Ishikawa (cell line): ENCODE measurements at regions not wholly inside any gene's neighbourhood (a gene's known extent, or its start where the extent isn't known, plus 50 kb on each side); places are given as distances from the start of the nearest gene placed in this dataset.

Experiments used
- CEBPB ChIP-seq: IDR thresholded peaks from 2 replicates; pipeline ENCODE4 v1.6.1; 2012
- CREB1 ChIP-seq: IDR thresholded peaks from 2 replicates; pipeline ENCODE4 v1.6.1; 2012; ENCODE audit warnings: low read depth
- EGR1 ChIP-seq: IDR thresholded peaks from 2 replicates; pipeline ENCODE4 v1.6.1; 2012
- EP300 ChIP-seq: IDR thresholded peaks from 2 replicates; pipeline ENCODE4 v1.6.1; 2012; ENCODE audit warnings: borderline replicate concordance
- FOXM1 ChIP-seq: IDR thresholded peaks from 2 replicates; pipeline ENCODE4 v1.6.1; 2012; ENCODE audit warnings: low read depth, borderline replicate concordance
- NFIC ChIP-seq: IDR thresholded peaks from 2 replicates; pipeline ENCODE4 v1.6.1; 2012
- RAD21 ChIP-seq: IDR thresholded peaks from 2 replicates; pipeline ENCODE4 v1.6.1; 2012; ENCODE audit warnings: low read depth
- TAF1 ChIP-seq: IDR thresholded peaks from 2 replicates; pipeline ENCODE4 v1.6.1; 2012; ENCODE audit warnings: low read depth, mild to moderate bottlenecking
- TCF12 ChIP-seq: IDR thresholded peaks from 2 replicates; pipeline ENCODE4 v1.6.1; 2012; ENCODE audit warnings: low read depth
- TEAD4 ChIP-seq: IDR thresholded peaks from 2 replicates; pipeline ENCODE4 v1.6.1; 2012
- YY1 ChIP-seq: IDR thresholded peaks from 2 replicates; pipeline ENCODE4 v1.6.1; 2012; ENCODE audit warnings: low read depth
- ZBTB7A ChIP-seq: IDR thresholded peaks from 2 replicates; pipeline ENCODE4 v1.6.1; 2012; ENCODE audit warnings: low read depth
- TF ChIP-seq, protein P1 (sequence below): IDR thresholded peaks from 2 replicates; pipeline ENCODE4 v1.6.1; 2012
- TF ChIP-seq, protein P2 (sequence below): IDR thresholded peaks from 2 replicates; pipeline ENCODE4 v1.6.1; 2012
- TF ChIP-seq, protein P3 (sequence below): IDR thresholded peaks from 2 replicates; pipeline ENCODE4 v1.6.1; 2012; ENCODE audit warnings: low read depth, mild to moderate bottlenecking

DNA sequence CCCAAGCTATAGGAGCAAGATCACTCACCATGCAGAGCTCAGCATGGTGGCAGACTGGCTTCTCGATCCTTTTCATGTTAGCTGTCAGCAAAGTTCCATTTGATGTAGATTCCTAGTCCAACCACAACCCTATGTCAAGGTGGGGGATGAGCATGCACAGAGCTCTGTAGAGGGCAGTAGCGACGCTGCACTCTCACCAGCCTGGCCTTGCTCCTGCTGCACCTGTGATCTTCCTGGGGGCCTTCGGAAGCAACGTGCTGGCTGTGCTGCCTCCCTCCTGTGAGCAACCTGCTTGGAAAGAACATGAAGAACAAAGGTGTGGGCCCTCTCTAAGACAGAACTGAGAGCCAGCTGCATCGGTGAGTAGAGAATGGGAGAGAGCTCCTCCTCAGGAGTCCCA, 479.4 kb upstream of the MYT1L start:
- TF ChIP-seq TAF1 (no peak), EGR1 (no peak), ZBTB7A (no peak), CEBPB (no peak)
- TF ChIP-seq, protein P1, sequence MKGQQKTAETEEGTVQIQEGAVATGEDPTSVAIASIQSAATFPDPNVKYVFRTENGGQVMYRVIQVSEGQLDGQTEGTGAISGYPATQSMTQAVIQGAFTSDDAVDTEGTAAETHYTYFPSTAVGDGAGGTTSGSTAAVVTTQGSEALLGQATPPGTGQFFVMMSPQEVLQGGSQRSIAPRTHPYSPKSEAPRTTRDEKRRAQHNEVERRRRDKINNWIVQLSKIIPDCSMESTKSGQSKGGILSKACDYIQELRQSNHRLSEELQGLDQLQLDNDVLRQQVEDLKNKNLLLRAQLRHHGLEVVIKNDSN = no peak
- TF ChIP-seq, protein P2, sequence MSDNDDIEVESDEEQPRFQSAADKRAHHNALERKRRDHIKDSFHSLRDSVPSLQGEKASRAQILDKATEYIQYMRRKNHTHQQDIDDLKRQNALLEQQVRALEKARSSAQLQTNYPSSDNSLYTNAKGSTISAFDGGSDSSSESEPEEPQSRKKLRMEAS = no peak

DNA sequence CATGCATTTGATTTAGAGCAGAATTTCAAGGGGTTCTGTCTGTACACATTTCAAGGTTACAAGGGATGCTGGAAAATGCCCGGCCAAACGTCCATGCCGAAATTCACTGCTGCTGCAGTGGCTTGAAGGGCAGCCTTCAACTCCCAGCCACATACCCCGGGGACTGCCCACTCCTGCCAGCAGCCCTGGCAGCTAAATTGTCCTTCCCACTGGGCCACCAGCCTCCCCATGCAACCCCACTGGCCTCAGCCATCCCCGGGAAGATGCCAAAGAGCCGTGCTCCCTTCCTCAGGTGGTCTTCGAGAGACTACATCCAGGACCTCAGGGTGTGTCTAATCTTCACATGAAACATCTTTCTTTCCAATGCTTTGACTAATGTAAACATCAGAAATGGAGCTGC, 478.7 kb upstream of the MYT1L start:
- TF ChIP-seq NFIC = no peak
- TF ChIP-seq, protein P2 = no peak
- TF ChIP-seq RAD21 = no peak
- no peak for TF ChIP-seq CEBPB
- TF ChIP-seq ZBTB7A = no peak
- no peak for TF ChIP-seq CREB1
- no peak for TF ChIP-seq TEAD4
- no peak for TF ChIP-seq TCF12
- TF ChIP-seq FOXM1 = no peak
- TF ChIP-seq EGR1 = no peak
- TF ChIP-seq, protein P1 = no peak
- TF ChIP-seq EP300 = no peak
- TF ChIP-seq, protein P3, sequence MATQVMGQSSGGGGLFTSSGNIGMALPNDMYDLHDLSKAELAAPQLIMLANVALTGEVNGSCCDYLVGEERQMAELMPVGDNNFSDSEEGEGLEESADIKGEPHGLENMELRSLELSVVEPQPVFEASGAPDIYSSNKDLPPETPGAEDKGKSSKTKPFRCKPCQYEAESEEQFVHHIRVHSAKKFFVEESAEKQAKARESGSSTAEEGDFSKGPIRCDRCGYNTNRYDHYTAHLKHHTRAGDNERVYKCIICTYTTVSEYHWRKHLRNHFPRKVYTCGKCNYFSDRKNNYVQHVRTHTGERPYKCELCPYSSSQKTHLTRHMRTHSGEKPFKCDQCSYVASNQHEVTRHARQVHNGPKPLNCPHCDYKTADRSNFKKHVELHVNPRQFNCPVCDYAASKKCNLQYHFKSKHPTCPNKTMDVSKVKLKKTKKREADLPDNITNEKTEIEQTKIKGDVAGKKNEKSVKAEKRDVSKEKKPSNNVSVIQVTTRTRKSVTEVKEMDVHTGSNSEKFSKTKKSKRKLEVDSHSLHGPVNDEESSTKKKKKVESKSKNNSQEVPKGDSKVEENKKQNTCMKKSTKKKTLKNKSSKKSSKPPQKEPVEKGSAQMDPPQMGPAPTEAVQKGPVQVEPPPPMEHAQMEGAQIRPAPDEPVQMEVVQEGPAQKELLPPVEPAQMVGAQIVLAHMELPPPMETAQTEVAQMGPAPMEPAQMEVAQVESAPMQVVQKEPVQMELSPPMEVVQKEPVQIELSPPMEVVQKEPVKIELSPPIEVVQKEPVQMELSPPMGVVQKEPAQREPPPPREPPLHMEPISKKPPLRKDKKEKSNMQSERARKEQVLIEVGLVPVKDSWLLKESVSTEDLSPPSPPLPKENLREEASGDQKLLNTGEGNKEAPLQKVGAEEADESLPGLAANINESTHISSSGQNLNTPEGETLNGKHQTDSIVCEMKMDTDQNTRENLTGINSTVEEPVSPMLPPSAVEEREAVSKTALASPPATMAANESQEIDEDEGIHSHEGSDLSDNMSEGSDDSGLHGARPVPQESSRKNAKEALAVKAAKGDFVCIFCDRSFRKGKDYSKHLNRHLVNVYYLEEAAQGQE = no peak
- no peak for TF ChIP-seq TAF1

DNA sequence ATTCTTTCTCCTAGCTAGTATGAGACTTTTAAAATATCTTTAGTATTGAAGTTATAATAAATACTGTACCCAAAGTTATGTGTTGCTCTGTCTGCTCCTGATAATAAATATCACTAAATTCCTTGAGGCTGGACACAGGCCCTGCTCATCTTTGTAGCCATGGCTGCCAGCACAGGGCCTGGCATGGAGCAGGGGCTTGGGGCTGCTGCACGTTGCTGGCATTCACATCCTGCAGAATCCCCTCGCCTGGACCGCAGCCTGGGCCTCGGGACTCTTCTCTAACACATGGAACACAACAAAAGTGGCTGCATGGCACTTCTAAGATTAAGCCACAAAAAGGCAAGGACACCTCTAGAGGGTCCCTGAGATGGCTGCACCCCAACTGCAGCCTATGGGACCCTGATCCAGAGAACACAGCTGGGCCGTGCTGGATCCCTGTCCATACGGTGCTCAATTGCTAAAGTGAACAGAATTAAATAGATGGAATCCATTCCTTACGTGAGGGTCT, 477.5 kb upstream of the MYT1L start:
- TF ChIP-seq EGR1 (no peak), ZBTB7A (no peak), RAD21 (no peak), NFIC (no peak), EP300 (no peak), TAF1 (no peak), TEAD4 (no peak), FOXM1 (no peak), YY1 (no peak), CREB1 (no peak), TCF12 (no peak), CEBPB (no peak)
- TF ChIP-seq, protein P1 = no peak
- TF ChIP-seq, protein P3 = no peak
- TF ChIP-seq, protein P2 = no peak

DNA sequence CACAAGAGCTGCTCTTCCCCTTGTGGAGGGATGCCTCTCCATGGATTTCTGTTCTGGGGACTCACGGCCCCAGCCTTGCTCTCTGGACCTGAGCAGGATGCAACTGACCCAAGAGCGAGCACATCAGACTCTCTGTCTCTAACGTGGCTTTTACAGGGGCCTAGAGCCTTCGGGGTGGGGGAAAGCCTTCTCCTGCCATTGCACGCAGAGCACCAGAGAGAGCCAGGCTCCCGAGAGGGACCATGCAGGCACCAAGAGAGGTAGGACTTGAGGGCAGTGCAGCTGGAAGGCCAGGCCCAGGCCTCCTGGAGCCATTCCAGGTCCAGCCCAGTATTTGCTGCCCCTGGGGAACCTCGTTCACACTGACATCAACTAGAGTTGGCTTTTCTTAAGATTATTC, 475.6 kb upstream of the MYT1L start:
- TF ChIP-seq FOXM1 = no peak
- TF ChIP-seq YY1 = no peak
- no peak for TF ChIP-seq NFIC
- TF ChIP-seq, protein P3 = no peak

DNA sequence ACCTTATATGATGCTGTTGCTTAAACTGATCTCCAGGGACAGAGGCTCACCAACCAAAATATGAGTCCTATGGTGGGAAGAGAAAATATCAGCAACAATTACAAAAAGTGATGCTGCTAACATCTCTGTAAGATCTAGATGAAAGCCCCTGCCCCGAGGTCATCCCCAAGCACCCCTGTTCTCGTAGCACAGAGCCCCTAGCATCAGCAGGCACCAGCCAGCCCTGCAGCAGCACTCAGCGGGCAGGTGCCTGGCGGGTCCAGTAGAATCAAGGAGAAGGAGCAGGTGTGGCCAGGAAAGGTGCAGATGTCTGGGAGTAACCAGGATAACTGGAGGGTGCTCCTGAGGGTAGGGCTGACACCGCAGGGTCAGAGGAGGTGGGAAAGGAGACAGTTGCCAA, 474.2 kb upstream of the MYT1L start:
- TF ChIP-seq YY1 (no peak), FOXM1 (no peak), TEAD4 (no peak), NFIC (no peak), TAF1 (no peak), CEBPB (no peak), EGR1 (no peak), EP300 (no peak), TCF12 (no peak)
- TF ChIP-seq, protein P2 = no peak
- TF ChIP-seq, protein P1 = no peak
